Erythroblast (primary cell): ENCODE measurements at regions not wholly inside any gene's neighbourhood (a gene's known extent, or its start where the extent isn't known, plus 50 kb on each side); places are given as distances from the start of the nearest gene placed in this dataset.

Experiments used
- GATA1 ChIP-seq: IDR thresholded peaks from 2 replicates; pipeline ENCODE4 v1.6.1; 2011; ENCODE audit warnings: low read depth, mild to moderate bottlenecking, control low read depth, low read length, moderate library complexity
- POLR2A ChIP-seq: IDR thresholded peaks from 2 replicates; pipeline ENCODE4 v1.6.1; 2011; ENCODE audit warnings: mild to moderate bottlenecking, low read length

DNA sequence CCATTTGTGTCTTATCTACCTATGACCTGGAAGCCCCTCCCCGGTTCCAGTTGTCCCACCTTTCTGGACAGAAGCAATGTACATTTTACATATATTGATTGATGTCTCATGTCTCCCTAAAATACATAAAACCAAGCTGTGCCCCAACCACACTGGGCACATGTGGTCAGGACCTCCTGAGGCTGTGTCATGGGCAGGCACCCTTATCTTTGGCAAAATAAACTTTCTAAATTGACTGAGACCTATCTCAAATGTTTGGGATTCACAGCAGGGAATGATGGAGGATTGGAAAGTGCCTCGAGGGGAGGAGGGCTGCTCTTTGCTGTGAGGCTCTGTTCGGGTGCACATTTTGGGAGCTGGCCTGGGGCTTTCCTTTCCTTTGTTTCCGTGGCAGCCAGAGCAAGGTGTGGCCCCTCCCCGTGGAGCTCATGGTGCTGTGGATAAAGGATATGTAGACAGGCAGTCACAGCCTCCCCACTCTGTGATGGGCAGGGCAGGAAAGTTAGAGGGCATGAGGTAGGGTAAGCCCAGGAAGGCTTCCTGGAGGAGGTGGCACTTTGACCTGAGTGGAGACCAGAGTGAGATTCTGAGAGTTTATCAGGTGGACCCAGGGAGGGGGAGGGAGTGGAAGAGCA lies 615.6 kb downstream of the TBC1D22A start:
- TF ChIP-seq POLR2A (no peak), GATA1 (no peak)
